HCT116 (cell line): ENCODE measurements at regions not wholly inside any gene's neighbourhood (a gene's known extent, or its start where the extent isn't known, plus 50 kb on each side); places are given as distances from the start of the nearest gene placed in this dataset.

Experiments
- ATAC-seq: fragments of 200-7000 bp; cut with Tn5 transposase; 2 replicates; pipeline ENCODE4 v1.9.1; 2020; ENCODE audit warnings: mild to moderate bottlenecking, moderate library complexity
- BruUV-seq: library from RNA; stranded (reverse); fragments of 400-500 nt; replicated peaks from 2 replicates; lab custom pipeline; 2021; lab: Mats Ljungman, UMichigan
- CTCF ChIA-PET: fragments of 300-600 bp; sonication (Branson Sonifier 250); formaldehyde crosslinking; loops from one replicate; lab custom pipeline; 2021; ENCODE audit warnings: antibody characterized with exemption; lab: Charles Lee
- POLR2A ChIA-PET: fragments of 300-600, 350-600 bp; sonication (Branson Sonifier 250); formaldehyde crosslinking; loops from one replicate; lab custom pipeline; 2021; ENCODE audit warnings: antibody characterized with exemption; lab: Charles Lee
- RAD21 ChIA-PET, 2 experiments: fragments of 300-600 bp; sonication (Branson Sonifier 250); formaldehyde crosslinking; loops; one replicate each; lab custom pipeline; 2023; ENCODE audit warnings: low total read pairs in 2 of 2; ENCODE audit not compliant: uncharacterized antibody in 2 of 2, unreplicated experiment in 2 of 2, low non-redundant PET in 1 of 2; lab: Charles Lee
- DNase-seq: peaks from one replicate; pipeline ENCODE4 v3.0.0-alpha.2; 2010; ENCODE audit warnings: low read depth, low spot score
- H2AFZ ChIP-seq: fragments of 200-600 bp; shearing (Covaris generic), sonication (generic); 2 replicates; pipeline ENCODE4 v1.6.1; 2017; ENCODE audit warnings: low read depth, mixed run types, mixed read lengths, antibody characterized with exemption, low read length; ENCODE audit not compliant: poor library complexity, severe bottlenecking
- H3K27ac ChIP-seq: 2 replicates; pipeline ENCODE4 v1.5.1; 2012; ENCODE audit warnings: low read depth, low read length
- H3K27me3 ChIP-seq: fragments of 200-600 bp; sonication (generic); 2 replicates; pipeline ENCODE4 v1.6.1; 2016; ENCODE audit warnings: mixed run types, low read length, mixed read lengths; ENCODE audit not compliant: insufficient read depth
- H3K36me3 ChIP-seq, 2 experiments: fragments of 200-500 bp in 1 of 2; fragments of 200-600 bp in 1 of 2; sonication (Bioruptor generic) in 1 of 2; sonication (generic) in 1 of 2; 2 replicates each; pipeline versions ENCODE4 v1.5.1 to v1.6.1; 2014 to 2016; ENCODE audit warnings: low read length in 2 of 2, inconsistent platforms in 1 of 2, mixed read lengths in 1 of 2, mixed run types in 1 of 2; ENCODE audit not compliant: insufficient read depth in 2 of 2, control insufficient read depth in 1 of 2
- H3K4me1 ChIP-seq, 2 experiments: fragments of 200-600 bp in 1 of 2; sonication (generic) in 1 of 2; 2 replicates each; pipeline versions ENCODE4 v1.5.1 to v1.6.1; 2012 to 2017; ENCODE audit warnings: low read length in 2 of 2, inconsistent platforms in 1 of 2, mild to moderate bottlenecking in 1 of 2, mixed read lengths in 1 of 2, mixed run types in 1 of 2, moderate library complexity in 1 of 2; ENCODE audit not compliant: insufficient read depth in 2 of 2, control insufficient read depth in 1 of 2
- H3K4me2 ChIP-seq: fragments of 200-600 bp; sonication (generic); 2 replicates; pipeline ENCODE4 v1.6.1; 2017; ENCODE audit warnings: mixed run types, low read length, mixed read lengths
- H3K4me3 ChIP-seq, 2 experiments: fragments of 200-600 bp in 1 of 2; sonication (generic) in 1 of 2; replicated peaks in 1 of 2; 2 replicates each; pipeline ENCODE4 v1.5.1; 2011 to 2016; ENCODE audit warnings: low read length in 2 of 2, control low read depth in 1 of 2, low read depth in 1 of 2, mild to moderate bottlenecking in 1 of 2, mixed read lengths in 1 of 2, mixed run types in 1 of 2
- H3K79me2 ChIP-seq: fragments of 200-600 bp; sonication (generic); 2 replicates; pipeline ENCODE4 v1.6.1; 2017; ENCODE audit warnings: mild to moderate bottlenecking, mixed run types, low read length, moderate library complexity, mixed read lengths; ENCODE audit not compliant: insufficient read depth
- H3K9ac ChIP-seq: fragments of 200-600 bp; sonication (generic); 2 replicates; pipeline ENCODE4 v1.6.1; 2016; ENCODE audit warnings: low read length, mixed read lengths
- H3K9me2 ChIP-seq: fragments of 200-600 bp; sonication (generic), shearing (Covaris generic); 2 replicates; pipeline ENCODE4 v1.6.1; 2017; ENCODE audit warnings: mixed run types, mild to moderate bottlenecking, moderate library complexity; ENCODE audit not compliant: insufficient read depth
- H3K9me3 ChIP-seq, 2 experiments: fragments of 200-500 bp in 1 of 2; fragments of 200-600 bp in 1 of 2; sonication (Bioruptor generic) in 1 of 2; sonication (generic) in 1 of 2; 2 replicates each; pipeline ENCODE4 v1.6.1; 2014 to 2017; ENCODE audit warnings: low read length in 2 of 2, mixed read lengths in 2 of 2, inconsistent platforms in 1 of 2, low read depth in 1 of 2, mild to moderate bottlenecking in 1 of 2, mixed run types in 1 of 2, moderate library complexity in 1 of 2; ENCODE audit not compliant: control insufficient read depth in 1 of 2, insufficient read depth in 1 of 2
- H4K20me1 ChIP-seq: fragments of 200-600 bp; sonication (generic), shearing (Covaris generic); 2 replicates; pipeline ENCODE4 v1.6.1; 2017; ENCODE audit warnings: mixed run types, mild to moderate bottlenecking, moderate library complexity; ENCODE audit not compliant: insufficient read depth
- ATF3 ChIP-seq: IDR thresholded peaks from 2 replicates; pipeline ENCODE4 v1.6.1; 2012
- CBX3 ChIP-seq: IDR thresholded peaks from 2 replicates; pipeline ENCODE4 v1.6.1; 2012; ENCODE audit warnings: low read depth
- CEBPB ChIP-seq: IDR thresholded peaks from 2 replicates; pipeline ENCODE4 v1.6.1; 2012; ENCODE audit warnings: low read depth
- CTCF ChIP-seq, 3 experiments: fragments of 200-600 bp in 1 of 3; sonication (generic) in 1 of 3; IDR thresholded peaks in 2 of 3; conservative IDR thresholded peaks in 1 of 3; 2 replicates each; pipeline ENCODE4 v1.5.1; 2012 to 2017; ENCODE audit warnings: low read depth in 2 of 3, low read length in 2 of 3, antibody characterized with exemption in 1 of 3, borderline replicate concordance in 1 of 3, control low read depth in 1 of 3, mild to moderate bottlenecking in 1 of 3, mixed read lengths in 1 of 3, mixed run types in 1 of 3, moderate library complexity in 1 of 3; ENCODE audit not compliant: insufficient read depth in 1 of 3
- EGR1 ChIP-seq: IDR thresholded peaks from 2 replicates; pipeline ENCODE4 v1.6.1; 2012; ENCODE audit warnings: low read depth
- ELF1 ChIP-seq: IDR thresholded peaks from 2 replicates; pipeline ENCODE4 v1.6.1; 2012; ENCODE audit warnings: low read depth, borderline replicate concordance
- EZH2 ChIP-seq: fragments of 200-600 bp; sonication (generic); IDR thresholded peaks from 2 replicates; pipeline ENCODE4 v1.6.1; 2017; ENCODE audit warnings: antibody characterized with exemption, mixed run types
- EZH2phosphoT487 ChIP-seq: fragments of 200-600 bp; IDR thresholded peaks from 2 replicates; pipeline ENCODE4 v1.6.1; 2018; ENCODE audit warnings: antibody characterized with exemption, borderline replicate concordance
- FOSL1 ChIP-seq: IDR thresholded peaks from 2 replicates; pipeline ENCODE4 v1.6.1; 2012; ENCODE audit warnings: low read depth
- JUND ChIP-seq: IDR thresholded peaks from 2 replicates; pipeline ENCODE4 v1.6.1; 2012
- POLR2A ChIP-seq: IDR thresholded peaks from 2 replicates; pipeline ENCODE4 v1.7.0; 2011; ENCODE audit warnings: borderline replicate concordance; ENCODE audit not compliant: insufficient read depth, insufficient read length; ENCODE audit errors: extremely low read depth
- RAD21 ChIP-seq: IDR thresholded peaks from 2 replicates; pipeline ENCODE4 v1.6.1; 2012; ENCODE audit warnings: low read depth, mild to moderate bottlenecking
- SIN3A ChIP-seq: IDR thresholded peaks from 2 replicates; pipeline ENCODE4 v1.6.1; 2012; ENCODE audit warnings: low read depth
- SP1 ChIP-seq: IDR thresholded peaks from 2 replicates; pipeline ENCODE4 v1.6.1; 2012; ENCODE audit warnings: low read depth
- SRF ChIP-seq: IDR thresholded peaks from 2 replicates; pipeline ENCODE4 v1.6.1; 2012; ENCODE audit warnings: low read depth
- YY1 ChIP-seq: IDR thresholded peaks from 2 replicates; pipeline ENCODE4 v1.6.1; 2011; ENCODE audit warnings: low read length, low read depth, moderate library complexity, mild to moderate bottlenecking; ENCODE audit not compliant: insufficient replicate concordance; ENCODE audit errors: extremely low read depth
- ZFX ChIP-seq: fragments of 450-650 bp; IDR thresholded peaks from 2 replicates; pipeline ENCODE4 v1.6.1; 2017
- ZNF274 ChIP-seq: fragments of 200-500 bp; sonication (Bioruptor generic); IDR thresholded peaks from 2 replicates; pipeline ENCODE4 v1.6.1; 2014; ENCODE audit warnings: mild to moderate bottlenecking, low read depth, low read length, inconsistent platforms
- intact Hi-C: fragments of 100-400 bp; cut with micrococcal nuclease; formaldehyde crosslinking; loops from 2 replicates; pipeline ENCODE4 v1.10.0; 2022
- TF ChIP-seq, protein P1 (sequence below): IDR thresholded peaks from 2 replicates; pipeline ENCODE4 v1.6.1; 2012
- TF ChIP-seq, protein P2 (sequence below): IDR thresholded peaks from 2 replicates; pipeline ENCODE4 v1.6.1; 2012; ENCODE audit warnings: low read depth

DNA sequence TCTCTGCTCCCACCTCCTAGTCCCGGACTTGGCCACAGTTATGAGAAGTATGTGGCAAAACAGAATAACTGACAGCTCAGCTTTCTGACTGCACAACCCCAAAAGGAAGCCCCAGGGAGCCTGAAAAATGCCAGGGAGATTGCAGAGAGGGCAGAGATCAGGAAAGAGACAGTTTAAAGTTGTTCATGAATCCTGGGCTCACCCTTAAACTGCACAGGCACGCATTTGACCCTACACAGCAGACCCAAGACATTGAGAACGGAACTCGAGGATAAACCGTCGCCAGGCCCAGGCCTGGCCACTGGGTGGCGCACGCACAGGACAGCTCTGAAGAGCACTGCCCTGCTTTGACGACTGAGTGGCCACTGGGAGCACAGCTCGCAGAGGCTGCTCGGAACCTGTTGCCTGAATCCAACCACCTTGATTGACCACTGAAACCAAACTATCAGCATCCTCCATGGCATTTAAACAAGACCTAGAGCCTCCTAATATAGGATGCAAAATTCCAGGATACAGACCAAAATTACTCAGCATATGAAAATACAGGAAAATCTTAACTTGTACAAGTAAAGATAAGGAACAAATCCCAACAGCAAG lies 114.0 kb downstream of the C16orf95 start:
- no peaks in the 10 kb centered on the region for H3K27me3 ChIP-seq
- H3K9me3 ChIP-seq, result no peaks in the 10 kb centered on the region
- peak overlapping the region; percentile 39 for H2AFZ ChIP-seq
- H3K79me2 ChIP-seq, result no peaks in the 10 kb centered on the region
- ChIA-PET CTCF (interaction anchor here (0.6 to 3.7 kb wide), 23 partner anchors 10 to 1250 kb away, joined by 3 to 39 read pairs (median 5); no protein-coding TSS in a partner anchor), RAD21 (interaction anchor here (0.6 to 2.5 kb wide), 3 partner anchors 75 to 269 kb away, joined by 3 to 12 read pairs (median 6); no protein-coding TSS in a partner anchor), POLR2A (interaction anchor here (1.4 kb wide), 1 partner anchor 60 kb away, joined by 4 read pairs; no protein-coding TSS in a partner anchor)
- no peaks in the 10 kb centered on the region for H4K20me1 ChIP-seq
- H3K9me2 ChIP-seq, result no peaks in the 10 kb centered on the region
- H3K4me2 ChIP-seq, result peak overlapping the region; percentile 66
- no peak for TF ChIP-seq SIN3A
- no peak for TF ChIP-seq YY1
- peak; percentile 96 to 100 (median 100) for TF ChIP-seq CTCF (IDR thresholded peaks at IDR 0.05 in 2 of 3, conservative IDR thresholded peaks at IDR 0.05 in 1 of 3; ENCODE audit: borderline replicate concordance in 1 of 3, insufficient read depth in 1 of 3, low read depth in 2 of 3, low read length in 2 of 3)
- TF ChIP-seq SP1, result no peak
- TF ChIP-seq EGR1, result no peak
- TF ChIP-seq CEBPB, result no peak
- no peak for TF ChIP-seq JUND
- TF ChIP-seq ZFX, result no peak
- TF ChIP-seq EZH2phosphoT487, result no peak
- no peak for TF ChIP-seq POLR2A
- no peak for TF ChIP-seq ELF1
- TF ChIP-seq, protein P1, sequence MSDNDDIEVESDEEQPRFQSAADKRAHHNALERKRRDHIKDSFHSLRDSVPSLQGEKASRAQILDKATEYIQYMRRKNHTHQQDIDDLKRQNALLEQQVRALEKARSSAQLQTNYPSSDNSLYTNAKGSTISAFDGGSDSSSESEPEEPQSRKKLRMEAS, result no peak
- TF ChIP-seq EZH2, result no peak
- no peak for TF ChIP-seq ATF3
- no peak for TF ChIP-seq FOSL1
- TF ChIP-seq ZNF274, result no peak
- 0 out of 2 replicates have a peak, but pooled peaks have one; percentile 50 for TF ChIP-seq CBX3
- peak; percentile 88 for TF ChIP-seq RAD21
- TF ChIP-seq SRF, result no peak
- TF ChIP-seq, protein P2, sequence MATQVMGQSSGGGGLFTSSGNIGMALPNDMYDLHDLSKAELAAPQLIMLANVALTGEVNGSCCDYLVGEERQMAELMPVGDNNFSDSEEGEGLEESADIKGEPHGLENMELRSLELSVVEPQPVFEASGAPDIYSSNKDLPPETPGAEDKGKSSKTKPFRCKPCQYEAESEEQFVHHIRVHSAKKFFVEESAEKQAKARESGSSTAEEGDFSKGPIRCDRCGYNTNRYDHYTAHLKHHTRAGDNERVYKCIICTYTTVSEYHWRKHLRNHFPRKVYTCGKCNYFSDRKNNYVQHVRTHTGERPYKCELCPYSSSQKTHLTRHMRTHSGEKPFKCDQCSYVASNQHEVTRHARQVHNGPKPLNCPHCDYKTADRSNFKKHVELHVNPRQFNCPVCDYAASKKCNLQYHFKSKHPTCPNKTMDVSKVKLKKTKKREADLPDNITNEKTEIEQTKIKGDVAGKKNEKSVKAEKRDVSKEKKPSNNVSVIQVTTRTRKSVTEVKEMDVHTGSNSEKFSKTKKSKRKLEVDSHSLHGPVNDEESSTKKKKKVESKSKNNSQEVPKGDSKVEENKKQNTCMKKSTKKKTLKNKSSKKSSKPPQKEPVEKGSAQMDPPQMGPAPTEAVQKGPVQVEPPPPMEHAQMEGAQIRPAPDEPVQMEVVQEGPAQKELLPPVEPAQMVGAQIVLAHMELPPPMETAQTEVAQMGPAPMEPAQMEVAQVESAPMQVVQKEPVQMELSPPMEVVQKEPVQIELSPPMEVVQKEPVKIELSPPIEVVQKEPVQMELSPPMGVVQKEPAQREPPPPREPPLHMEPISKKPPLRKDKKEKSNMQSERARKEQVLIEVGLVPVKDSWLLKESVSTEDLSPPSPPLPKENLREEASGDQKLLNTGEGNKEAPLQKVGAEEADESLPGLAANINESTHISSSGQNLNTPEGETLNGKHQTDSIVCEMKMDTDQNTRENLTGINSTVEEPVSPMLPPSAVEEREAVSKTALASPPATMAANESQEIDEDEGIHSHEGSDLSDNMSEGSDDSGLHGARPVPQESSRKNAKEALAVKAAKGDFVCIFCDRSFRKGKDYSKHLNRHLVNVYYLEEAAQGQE, result no peak
- no peaks in the 10 kb centered on the region for H3K36me3 ChIP-seq
- peaks cover 2 to 27% of the 10 kb centered on the region in 2 experiments; a peak in 3 of 4 replicates for H3K4me1 ChIP-seq
- intact Hi-C loops, result loop anchor here (1.0 to 5.0 kb wide), 3 partner anchors 75 to 641 kb away; no protein-coding TSS in a partner anchor
- DNase-seq (peak; percentile 85), ATAC-seq (peak; percentile 99)
- H3K9ac ChIP-seq, result no peak overlapping the region
- H3K4me3 ChIP-seq, result peak overlapping the region in 1 of 2 experiments; percentile 1; a peak in 1 of 4 replicates
- no peak overlapping the region for H3K27ac ChIP-seq
- BruUV-seq, result no TSS peak
